Stomach smooth muscle (tissue), 2 donors: ENCODE measurements at regions not wholly inside any gene's neighbourhood (a gene's known extent, or its start where the extent isn't known, plus 50 kb on each side); places are given as distances from the start of the nearest gene placed in this dataset.
"Not testable (repeated sequence)": the region's sequence is repeated elsewhere in the genome, so short reads cannot be mapped to it uniquely, and the experiment has no call there.

Source experiments
- H3K27ac ChIP-seq: one replicate; pipeline ENCODE4 v1.7.0; 2013; ENCODE audit warnings: mild to moderate bottlenecking, low read length, inconsistent platforms
- H3K27me3 ChIP-seq, 2 donors: one replicate each; pipeline ENCODE4 v1.7.0; 2013; ENCODE audit warnings: low read length in 2 of 2; ENCODE audit not compliant: insufficient read depth in 2 of 2, control insufficient read depth in 1 of 2
- H3K36me3 ChIP-seq, 2 donors: one replicate each; pipeline ENCODE4 v1.7.0; 2013; ENCODE audit warnings: low read length in 2 of 2; ENCODE audit not compliant: control insufficient read depth in 2 of 2, insufficient read depth in 2 of 2
- H3K4me1 ChIP-seq: one replicate; pipeline ENCODE4 v1.7.0; 2013; ENCODE audit warnings: low read length; ENCODE audit not compliant: control insufficient read depth, insufficient read depth
- H3K4me3 ChIP-seq, 2 donors: one replicate each; pipeline ENCODE4 v1.7.0; 2013; ENCODE audit warnings: low read length in 2 of 2
- H3K9ac ChIP-seq, 2 donors: one replicate each; pipeline ENCODE4 v1.7.0; 2013; ENCODE audit warnings: low read length in 2 of 2, mild to moderate bottlenecking in 1 of 2
- H3K9me3 ChIP-seq, 2 donors: one replicate each; pipeline ENCODE4 v1.7.0; 2013; ENCODE audit warnings: low read length in 2 of 2; ENCODE audit not compliant: control insufficient read depth in 2 of 2
- donor health status: healthy.
- donor health status: Pancreatic carcinoma.

- Histone ChIP-seq H3K9me3 (no peaks in the 10 kb centered on the region), H3K4me1 (no peaks in the 10 kb centered on the region), H3K4me3 (no peak overlapping the region), H3K27me3 (no peaks in the 10 kb centered on the region), H3K27ac (no peak overlapping the region), H3K36me3 (no peaks in the 10 kb centered on the region), H3K9ac (no peak overlapping the region)
These were observed 451.2 kb downstream of the RPS29 start for GRCh38 chr14:49134940-49135339.

DNA sequence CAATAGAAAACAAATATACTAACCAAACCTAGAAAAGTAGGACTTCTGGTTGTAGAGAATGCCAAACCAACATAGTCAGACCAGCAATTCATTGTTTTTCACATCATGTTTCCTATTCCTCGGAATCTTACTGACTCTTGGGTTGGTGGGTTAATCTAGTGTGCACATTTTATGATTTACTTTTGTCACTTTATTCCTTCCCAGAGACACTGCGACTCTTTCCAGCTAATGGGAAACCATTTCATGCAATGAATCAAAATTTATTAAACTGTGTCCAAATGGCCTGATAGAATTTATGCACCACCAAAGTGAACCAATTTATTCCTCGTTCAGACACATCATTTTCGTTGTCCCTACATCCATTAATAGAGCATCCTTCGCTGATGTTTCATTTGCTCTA is 464.9 kb downstream of the RPS29 start:
- H3K9ac ChIP-seq = no peak overlapping the region
- H3K9me3 ChIP-seq = no peaks in the 10 kb centered on the region
- no peak overlapping the region for H3K27ac ChIP-seq
- H3K36me3 ChIP-seq = no peaks in the 10 kb centered on the region
- no peak overlapping the region for H3K4me3 ChIP-seq
- H3K4me1 ChIP-seq = no peaks in the 10 kb centered on the region
- H3K27me3 ChIP-seq = no peaks in the 10 kb centered on the region

GRCh38 chr14:49114161-49114893 is 471.9 kb downstream of the RPS29 start:
- no peak overlapping the region for H3K4me3 ChIP-seq
- H3K27ac ChIP-seq = no peak overlapping the region
- H3K27me3 ChIP-seq = no peaks in the 10 kb centered on the region
- no peaks in the 10 kb centered on the region for H3K9me3 ChIP-seq
- no peaks in the 10 kb centered on the region for H3K4me1 ChIP-seq
- H3K36me3 ChIP-seq = no peaks in the 10 kb centered on the region
- H3K9ac ChIP-seq = no peak overlapping the region

DNA sequence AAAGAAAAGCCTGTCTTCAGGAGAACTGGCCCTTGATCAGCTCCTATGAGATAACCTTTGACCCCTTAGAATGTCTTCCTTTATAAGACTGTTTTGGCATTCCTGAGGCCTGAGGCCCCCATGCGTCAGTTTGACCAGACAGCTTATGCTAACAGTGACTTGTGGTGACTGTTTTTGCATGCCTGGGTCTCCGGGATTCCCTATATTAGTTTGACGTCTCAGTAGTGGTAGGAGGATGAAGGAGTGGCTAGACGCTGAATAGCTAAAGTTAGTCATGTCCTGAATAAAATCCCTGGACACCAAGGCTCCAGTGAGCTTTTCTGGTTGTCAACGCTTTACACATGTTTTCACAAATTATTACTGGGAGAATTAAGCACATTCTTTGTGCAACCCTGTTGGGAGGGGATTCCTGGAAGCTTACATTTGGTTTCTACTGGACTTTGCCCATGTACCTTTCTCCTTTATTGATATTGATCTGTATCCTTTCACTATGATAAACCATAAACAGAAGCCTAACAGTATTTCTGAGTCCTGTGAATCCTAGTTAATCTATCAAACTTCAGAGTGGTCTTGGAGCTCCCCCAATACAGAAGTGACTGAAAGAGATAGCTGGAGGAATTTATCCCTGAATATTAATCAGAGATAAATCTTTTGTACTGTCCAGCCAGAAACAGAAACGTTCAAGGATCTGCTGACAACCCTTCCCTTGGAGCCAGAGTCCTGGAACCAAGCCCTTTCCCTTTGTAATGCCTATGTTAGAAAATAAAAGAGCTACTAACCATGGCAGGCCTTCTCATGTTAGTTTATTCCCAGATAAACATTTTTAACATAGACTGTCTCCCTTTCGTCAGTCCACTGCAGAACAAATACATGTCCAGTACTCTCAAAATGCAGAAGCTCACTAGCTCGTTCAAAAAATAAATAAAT is 479.2 kb downstream of the RPS29 start:
- H3K36me3 ChIP-seq = no peaks in the 10 kb centered on the region
- H3K4me3 ChIP-seq = no peak overlapping the region
- H3K27me3 ChIP-seq = no peaks in the 10 kb centered on the region
- H3K9me3 ChIP-seq = no peaks in the 10 kb centered on the region
- no peak overlapping the region for H3K27ac ChIP-seq
- H3K9ac ChIP-seq = no peak overlapping the region
- no peaks in the 10 kb centered on the region for H3K4me1 ChIP-seq

GRCh38 chr14:49105956-49106355 is 480.2 kb downstream of the RPS29 start:
- no peaks in the 10 kb centered on the region for H3K36me3 ChIP-seq
- H3K4me3 ChIP-seq = no peak overlapping the region
- no peaks in the 10 kb centered on the region for H3K27me3 ChIP-seq
- H3K9me3 ChIP-seq = no peaks in the 10 kb centered on the region
- H3K9ac ChIP-seq = no peak overlapping the region
- H3K27ac ChIP-seq = no peak overlapping the region
- H3K4me1 ChIP-seq = no peaks in the 10 kb centered on the region

DNA sequence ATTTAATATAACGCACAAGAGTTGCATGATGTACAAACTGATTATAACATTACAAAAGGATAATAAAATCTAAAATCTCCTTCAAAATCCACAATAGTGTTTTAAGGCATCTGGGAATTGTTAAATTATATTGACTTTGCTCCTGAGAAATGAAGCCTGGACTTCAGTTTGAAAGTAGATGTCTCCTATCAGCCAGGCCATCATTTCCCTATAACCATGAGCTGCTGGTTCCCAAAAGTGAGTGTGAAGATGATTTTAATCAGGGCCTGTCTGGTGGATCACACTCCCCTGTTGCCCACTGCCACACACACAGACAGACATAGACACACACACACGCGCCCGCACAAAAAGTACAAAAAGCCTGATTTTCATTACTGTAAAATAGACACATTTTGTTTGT is 480.7 kb downstream of the RPS29 start:
- Histone ChIP-seq H3K36me3 (no peaks in the 10 kb centered on the region), H3K27me3 (no peaks in the 10 kb centered on the region), H3K27ac (no peak overlapping the region), H3K9ac (no peak overlapping the region), H3K4me3 (no peak overlapping the region), H3K4me1 (no peaks in the 10 kb centered on the region), H3K9me3 (no peaks in the 10 kb centered on the region)

DNA sequence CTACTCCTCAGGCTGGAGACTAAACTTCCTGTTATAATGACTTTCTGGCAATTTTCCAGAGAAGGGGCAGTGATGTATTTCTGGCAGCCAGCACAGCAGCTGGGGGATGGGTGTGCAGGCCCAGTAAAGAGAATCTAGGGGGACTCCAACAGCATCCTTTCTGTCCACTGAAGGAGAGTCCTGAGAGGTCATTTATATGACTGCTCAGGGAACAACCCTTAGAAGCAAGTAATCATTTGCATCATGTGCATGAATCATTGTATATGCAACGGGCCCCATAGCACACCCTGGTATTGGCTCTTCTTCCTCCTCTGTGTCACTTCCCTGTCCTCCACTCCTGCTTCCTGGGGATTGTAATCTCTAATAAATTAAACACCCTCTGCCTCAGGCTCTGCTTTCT is 493.8 kb downstream of the RPS29 start:
- Histone ChIP-seq H3K4me3 (no peak overlapping the region), H3K9ac (no peak overlapping the region), H3K27me3 (no peaks in the 10 kb centered on the region), H3K4me1 (no peaks in the 10 kb centered on the region), H3K27ac (no peak overlapping the region), H3K36me3 (no peaks in the 10 kb centered on the region), H3K9me3 (no peaks in the 10 kb centered on the region)

- Histone ChIP-seq H3K4me3 (no peak overlapping the region), H3K27me3 (no peaks in the 10 kb centered on the region), H3K9ac (no peak overlapping the region), H3K36me3 (no peaks in the 10 kb centered on the region), H3K9me3 (no peaks in the 10 kb centered on the region), H3K27ac (no peak overlapping the region), H3K4me1 (no peaks in the 10 kb centered on the region)
These were observed 497.1 kb downstream of the RPS29 start for GRCh38 chr14:49089107-49089506.

- H3K4me3 ChIP-seq, H3K4me1 ChIP-seq, H3K9ac ChIP-seq, H3K27me3 ChIP-seq, H3K36me3 ChIP-seq, H3K9me3 ChIP-seq, H3K27ac ChIP-seq: not testable (repeated sequence)
These were observed 512.9 kb downstream of the RPS29 start for GRCh38 chr14:49073292-49073691.

GRCh38 chr14:49058511-49058910 is 527.7 kb downstream of the RPS29 start:
- Histone ChIP-seq H3K4me3 (no peak overlapping the region), H3K9me3 (no peaks in the 10 kb centered on the region), H3K4me1 (no peaks in the 10 kb centered on the region), H3K36me3 (no peaks in the 10 kb centered on the region), H3K27ac (no peak overlapping the region), H3K27me3 (no peaks in the 10 kb centered on the region), H3K9ac (no peak overlapping the region)
